ENCODE measurements at regions not wholly inside any gene's neighbourhood (a gene's known extent, or its start where the extent isn't known, plus 50 kb on each side); places are given as distances from the start of the nearest gene placed in this dataset.

DNA sequence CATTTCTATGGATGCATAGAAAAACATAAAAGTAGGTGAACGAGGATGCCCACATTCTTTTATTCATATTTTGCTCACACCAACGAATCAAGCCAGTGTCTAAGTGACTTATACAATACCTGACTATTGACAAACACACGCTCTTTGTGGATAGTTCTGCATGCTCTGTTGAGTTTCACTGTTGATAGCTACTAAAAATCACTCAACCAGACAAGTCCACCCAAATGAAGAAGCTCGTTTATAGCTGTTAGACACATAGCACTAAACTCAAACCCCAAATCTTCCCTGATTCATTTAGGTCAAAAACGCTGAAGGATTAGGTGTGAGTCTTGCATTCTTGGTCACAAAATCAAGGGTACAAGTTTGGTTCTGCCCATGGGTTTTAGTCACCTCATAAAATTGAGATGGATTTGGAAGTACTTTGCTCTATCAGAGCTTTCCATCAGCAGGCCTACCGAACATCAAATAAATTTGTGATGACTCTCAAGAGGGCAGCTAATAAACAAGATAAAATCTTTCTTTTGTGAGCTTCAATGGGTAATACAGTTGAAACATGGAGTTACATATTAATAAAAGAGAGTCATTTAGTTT lies 92.7 kb upstream of the ETAA1 start:
- Histone ChIP-seq H3K9me3 (ENCODE audit: control extremely low read depth in 1 of 3, control insufficient read depth in 2 of 3, insufficient read depth in 1 of 3, low read length in 2 of 3) (no peaks in the 10 kb centered on the region), H3K27me3 (replicated peaks in 1 of 4; ENCODE audit: control extremely low read depth in 1 of 4, control insufficient read depth in 3 of 4, insufficient read depth in 4 of 4, low read length in 3 of 4) (no peaks in the 10 kb centered on the region), H3K9ac (ENCODE audit: low read length) (no peak overlapping the region), H3K4me2 (replicated peaks; ENCODE audit: low read depth, low read length, poor library complexity, severe bottlenecking) (no peak overlapping the region), H3K27ac (ENCODE audit: low read length in 2 of 2) (no peak overlapping the region), H3K4me1 (ENCODE audit: control insufficient read depth in 2 of 2, insufficient read depth in 2 of 2, low read length in 2 of 2) (no peaks in the 10 kb centered on the region), H4K20me1 (ENCODE audit: control insufficient read depth, insufficient read depth, low read length, poor library complexity, severe bottlenecking) (no peaks in the 10 kb centered on the region), H3K36me3 (replicated peaks in 1 of 2; ENCODE audit: control extremely low read depth in 1 of 2, control insufficient read depth in 1 of 2, extremely low read depth in 1 of 2, insufficient read depth in 2 of 2, low read length in 1 of 2) (no peaks in the 10 kb centered on the region), H3K4me3 (ENCODE audit: control extremely low read depth in 1 of 5, extremely low read depth in 1 of 5, insufficient read depth in 1 of 5, low read depth in 2 of 5, low read length in 4 of 5) (no peak overlapping the region), H2AFZ (ENCODE audit: insufficient read depth, low read depth, low read length, poor library complexity, severe bottlenecking) (no peak overlapping the region), H3K79me2 (ENCODE audit: control insufficient read depth, insufficient read depth, low read length) (no peaks in the 10 kb centered on the region)
- ChIA-PET POLR2A (no interaction called here), CTCF (no interaction called here)
- H3K4me1 Mint-ChIP-seq: no peaks in the 10 kb centered on the region
- intact Hi-C loops (cut with micrococcal nuclease): no loop called here
- ATAC-seq (ENCODE audit: low read depth) (no peak), DNase-seq (no peak)
- H3K27me3 Mint-ChIP-seq: no peaks in the 10 kb centered on the region
- no peak overlapping the region for H3K27ac Mint-ChIP-seq
- no CpG with 5 or more reads among the region's 6 CpGs for WGBS (ENCODE audit: insufficient coverage)
- no peaks in the 10 kb centered on the region for H3K9me3 Mint-ChIP-seq (ENCODE audit: insufficient read depth)
- no peak for TF ChIP-seq EZH2 (IDR thresholded peaks at IDR 0.05; ENCODE audit: borderline replicate concordance, insufficient read depth, low read depth, low read length, poor library complexity, severe bottlenecking)
- TF ChIP-seq, protein P1, sequence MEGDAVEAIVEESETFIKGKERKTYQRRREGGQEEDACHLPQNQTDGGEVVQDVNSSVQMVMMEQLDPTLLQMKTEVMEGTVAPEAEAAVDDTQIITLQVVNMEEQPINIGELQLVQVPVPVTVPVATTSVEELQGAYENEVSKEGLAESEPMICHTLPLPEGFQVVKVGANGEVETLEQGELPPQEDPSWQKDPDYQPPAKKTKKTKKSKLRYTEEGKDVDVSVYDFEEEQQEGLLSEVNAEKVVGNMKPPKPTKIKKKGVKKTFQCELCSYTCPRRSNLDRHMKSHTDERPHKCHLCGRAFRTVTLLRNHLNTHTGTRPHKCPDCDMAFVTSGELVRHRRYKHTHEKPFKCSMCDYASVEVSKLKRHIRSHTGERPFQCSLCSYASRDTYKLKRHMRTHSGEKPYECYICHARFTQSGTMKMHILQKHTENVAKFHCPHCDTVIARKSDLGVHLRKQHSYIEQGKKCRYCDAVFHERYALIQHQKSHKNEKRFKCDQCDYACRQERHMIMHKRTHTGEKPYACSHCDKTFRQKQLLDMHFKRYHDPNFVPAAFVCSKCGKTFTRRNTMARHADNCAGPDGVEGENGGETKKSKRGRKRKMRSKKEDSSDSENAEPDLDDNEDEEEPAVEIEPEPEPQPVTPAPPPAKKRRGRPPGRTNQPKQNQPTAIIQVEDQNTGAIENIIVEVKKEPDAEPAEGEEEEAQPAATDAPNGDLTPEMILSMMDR (IDR thresholded peaks at IDR 0.05): no peak
- H3K4me3 Mint-ChIP-seq: no peak overlapping the region

DNA sequence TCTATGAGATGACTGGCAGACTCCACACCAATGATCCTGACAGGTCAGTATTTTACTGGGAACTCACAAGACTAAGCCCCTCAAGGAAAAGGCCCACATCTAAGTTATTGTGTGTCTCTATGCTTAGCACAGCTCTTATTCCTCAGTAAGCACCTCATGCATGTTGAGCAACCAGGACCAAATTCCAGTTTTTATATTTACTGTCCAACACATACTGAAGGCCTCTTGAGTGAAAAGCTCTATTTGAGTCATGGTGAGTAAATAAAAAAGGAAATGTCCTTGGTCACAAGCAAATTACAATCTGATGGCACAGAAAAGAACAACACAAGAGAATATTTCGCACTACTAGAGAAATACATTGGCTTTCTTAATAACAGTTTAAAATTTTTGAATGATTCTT lies 87.9 kb upstream of the ETAA1 start:
- ATAC-seq (ENCODE audit: low read depth) (no peak), DNase-seq (no peak)
- Histone ChIP-seq H3K36me3 (replicated peaks in 1 of 2; ENCODE audit: control extremely low read depth in 1 of 2, control insufficient read depth in 1 of 2, extremely low read depth in 1 of 2, insufficient read depth in 2 of 2, low read length in 1 of 2) (no peaks in the 10 kb centered on the region), H3K4me2 (replicated peaks; ENCODE audit: low read depth, low read length, poor library complexity, severe bottlenecking) (no peak overlapping the region), H3K27ac (ENCODE audit: low read length in 2 of 2) (no peak overlapping the region), H3K4me1 (ENCODE audit: control insufficient read depth in 2 of 2, insufficient read depth in 2 of 2, low read length in 2 of 2) (no peaks in the 10 kb centered on the region), H3K79me2 (ENCODE audit: control insufficient read depth, insufficient read depth, low read length) (no peaks in the 10 kb centered on the region), H3K27me3 (replicated peaks in 1 of 4; ENCODE audit: control extremely low read depth in 1 of 4, control insufficient read depth in 3 of 4, insufficient read depth in 4 of 4, low read length in 3 of 4) (no peaks in the 10 kb centered on the region), H4K20me1 (ENCODE audit: control insufficient read depth, insufficient read depth, low read length, poor library complexity, severe bottlenecking) (no peaks in the 10 kb centered on the region), H3K9me3 (ENCODE audit: control extremely low read depth in 1 of 3, control insufficient read depth in 2 of 3, insufficient read depth in 1 of 3, low read length in 2 of 3) (no peaks in the 10 kb centered on the region), H3K4me3 (ENCODE audit: control extremely low read depth in 1 of 5, extremely low read depth in 1 of 5, insufficient read depth in 1 of 5, low read depth in 2 of 5, low read length in 4 of 5) (no peak overlapping the region), H2AFZ (ENCODE audit: insufficient read depth, low read depth, low read length, poor library complexity, severe bottlenecking) (no peak overlapping the region), H3K9ac (ENCODE audit: low read length) (no peak overlapping the region)
- H3K9me3 Mint-ChIP-seq (ENCODE audit: insufficient read depth): no peaks in the 10 kb centered on the region
- CTCF ChIA-PET: no interaction called here
- H3K4me1 Mint-ChIP-seq: no peaks in the 10 kb centered on the region
- TF ChIP-seq, protein P1 (IDR thresholded peaks at IDR 0.05): no peak
- no peak for TF ChIP-seq EZH2 (IDR thresholded peaks at IDR 0.05; ENCODE audit: borderline replicate concordance, insufficient read depth, low read depth, low read length, poor library complexity, severe bottlenecking)
- WGBS (ENCODE audit: insufficient coverage): no CpG with 5 or more reads among the region's 1 CpG
- no peak overlapping the region for H3K4me3 Mint-ChIP-seq
- H3K27me3 Mint-ChIP-seq: no peaks in the 10 kb centered on the region
- no peak overlapping the region for H3K27ac Mint-ChIP-seq
- intact Hi-C loops (cut with micrococcal nuclease): no loop called here
- POLR2A ChIA-PET: no interaction called here
